ENCODE measurements at regions not wholly inside any gene's neighbourhood (a gene's known extent, or its start where the extent isn't known, plus 50 kb on each side); places are given as distances from the start of the nearest gene placed in this dataset.
"Not testable (repeated sequence)": the region's sequence is repeated elsewhere in the genome, so short reads cannot be mapped to it uniquely, and the experiment has no call there.

GRCh38 chr15:53225781-53226180 is 435.6 kb upstream of the ONECUT1 start:
- DNase-seq (ENCODE audit: low spot score) = no peak
- intact Hi-C loops (cut with DNase I) = no loop called here

DNA sequence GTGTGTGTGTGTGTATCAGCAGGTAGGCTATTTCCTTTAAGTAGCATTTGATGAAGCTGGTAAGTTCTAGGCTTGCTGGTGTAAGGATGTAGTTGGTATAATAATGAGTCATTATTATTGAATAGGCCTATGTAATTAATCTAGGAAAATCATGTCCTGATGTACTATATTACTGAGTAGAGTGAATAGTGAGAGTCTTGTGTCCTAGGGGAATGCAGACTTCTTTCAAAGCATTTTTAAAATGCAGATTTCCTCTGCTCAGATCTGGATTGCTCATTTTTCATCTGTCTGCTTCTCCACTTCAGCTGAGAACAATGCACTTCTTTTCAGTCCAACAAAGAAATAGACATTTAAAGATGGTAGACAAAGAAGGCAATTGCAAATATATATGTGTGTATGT is 434.2 kb upstream of the ONECUT1 start:
- intact Hi-C loops (cut with DNase I) = no loop called here
- no peak for DNase-seq (ENCODE audit: low spot score)

DNA sequence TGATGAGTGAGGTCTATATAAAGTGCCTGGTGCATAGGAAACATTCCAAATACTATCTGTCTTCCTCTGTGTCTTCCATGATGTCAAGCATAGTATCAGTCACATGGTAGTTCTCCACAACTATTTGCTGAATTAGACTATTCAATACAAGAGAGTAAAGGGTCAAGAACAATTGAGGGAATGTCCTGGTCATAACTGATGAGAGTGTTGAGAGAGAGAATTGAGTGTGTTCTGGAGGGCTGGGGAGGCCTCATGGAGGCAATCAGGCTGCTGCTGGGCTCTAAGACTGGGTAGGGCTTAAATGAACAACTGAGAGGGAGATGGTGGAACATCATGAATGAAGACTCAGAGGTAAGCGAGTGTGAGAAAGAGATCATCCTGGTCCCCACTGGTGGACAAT is 433.7 kb upstream of the ONECUT1 start:
- intact Hi-C loops (cut with DNase I) = no loop called here
- no peak for DNase-seq (ENCODE audit: low spot score)

- DNase-seq (ENCODE audit: low spot score) = no peak
- intact Hi-C loops (cut with DNase I) = no loop called here
Observed at GRCh38 chr15:53218666-53219580, 428.8 kb upstream of the ONECUT1 start.

- intact Hi-C loops (cut with DNase I) = no loop called here
- no peak for DNase-seq (ENCODE audit: low spot score)
Observed at GRCh38 chr15:53216036-53216435, 425.9 kb upstream of the ONECUT1 start.

GRCh38 chr15:53213336-53213735 is 423.2 kb upstream of the ONECUT1 start:
- DNase-seq (ENCODE audit: low spot score) = no peak
- intact Hi-C loops (cut with DNase I) = no loop called here

DNA sequence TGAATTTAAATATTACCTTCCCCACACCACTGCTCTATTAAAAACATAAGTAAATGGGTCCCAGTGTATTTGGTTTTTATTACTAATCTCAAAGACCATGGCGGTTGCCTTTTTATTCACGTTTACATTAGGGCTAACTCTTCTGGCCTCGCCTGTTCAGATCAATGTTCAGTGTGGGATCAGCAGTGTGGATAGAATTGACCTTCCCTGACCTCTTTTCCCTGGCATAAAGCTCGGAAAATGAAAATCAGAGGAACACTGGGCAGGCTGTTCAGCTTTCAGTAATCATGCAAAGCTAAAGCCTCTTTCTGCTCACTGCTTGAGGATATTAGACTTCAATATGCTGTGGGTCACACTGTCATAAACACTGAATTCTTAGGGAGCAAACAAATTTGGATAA is 422.6 kb upstream of the ONECUT1 start:
- DNase-seq (ENCODE audit: low spot score) = no peak
- intact Hi-C loops (cut with DNase I) = no loop called here

- no peak for DNase-seq (ENCODE audit: low spot score)
- intact Hi-C loops (cut with DNase I) = no loop called here
Observed at GRCh38 chr15:53210653-53211052, 420.5 kb upstream of the ONECUT1 start.

- intact Hi-C loops (cut with DNase I) = no loop called here
- DNase-seq (ENCODE audit: low spot score) = no peak
Observed at GRCh38 chr15:53209396-53210042, 419.4 kb upstream of the ONECUT1 start.

- intact Hi-C loops (cut with DNase I) = no loop called here
- no peak for DNase-seq (ENCODE audit: low spot score)
Observed at GRCh38 chr15:53208751-53209150, 418.6 kb upstream of the ONECUT1 start.

GRCh38 chr15:53203454-53203853 is 413.3 kb upstream of the ONECUT1 start:
- intact Hi-C loops (cut with DNase I) = no loop called here
- DNase-seq (ENCODE audit: low spot score) = no peak

GRCh38 chr15:53202876-53203275 is 412.7 kb upstream of the ONECUT1 start:
- intact Hi-C loops (cut with DNase I) = no loop called here
- no peak for DNase-seq (ENCODE audit: low spot score)

DNA sequence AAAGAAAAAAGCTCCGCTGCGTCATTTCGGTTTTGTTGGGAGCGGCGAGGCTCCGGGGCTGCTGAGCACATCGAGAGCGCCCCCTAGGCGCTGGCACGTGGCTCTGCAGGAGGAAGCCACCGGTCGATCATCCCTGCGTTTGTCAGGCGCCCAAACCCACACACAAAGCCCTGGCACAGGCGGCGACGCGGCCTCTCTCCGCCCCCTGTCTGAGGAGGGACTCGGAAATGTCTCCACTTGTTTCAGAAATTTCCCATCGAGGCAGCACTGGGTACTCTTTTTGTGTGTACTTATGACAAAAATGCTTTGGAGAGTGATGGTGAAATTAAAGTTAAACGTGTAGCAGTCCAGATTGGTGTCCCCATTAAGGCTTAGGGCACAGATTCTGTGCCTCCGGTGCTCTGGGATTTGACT is 407.3 kb upstream of the ONECUT1 start:
- no peak for DNase-seq (ENCODE audit: low spot score)
- intact Hi-C loops (cut with DNase I) = loop anchor here (10.0 kb wide), 1 partner anchor 413 kb away; no protein-coding TSS in a partner anchor

- DNase-seq (ENCODE audit: low spot score) = no peak
- intact Hi-C loops (cut with DNase I) = loop anchor here (10.0 kb wide), 1 partner anchor 412 kb away; no protein-coding TSS in a partner anchor
Observed at GRCh38 chr15:53196788-53197187, 406.7 kb upstream of the ONECUT1 start.

DNA sequence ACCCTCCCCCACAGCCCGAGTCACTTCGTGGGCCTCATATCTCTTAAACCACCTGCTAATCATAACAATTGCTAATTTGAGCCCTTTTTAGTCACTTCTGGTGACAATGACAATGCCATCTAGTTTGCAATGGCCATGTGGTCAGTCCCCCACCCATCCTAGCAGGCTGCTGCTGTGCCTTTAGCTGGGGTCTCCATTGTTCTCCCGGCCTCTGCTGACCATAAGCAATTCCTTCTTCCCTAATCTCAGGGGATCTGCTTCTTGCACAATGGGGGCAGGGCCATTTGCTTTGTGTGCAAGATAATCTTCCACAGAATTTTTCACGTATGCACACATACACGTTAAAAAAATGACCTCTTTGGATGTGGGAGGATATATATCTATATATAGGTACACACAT is 406.1 kb upstream of the ONECUT1 start:
- DNase-seq (ENCODE audit: low spot score) = no peak
- intact Hi-C loops (cut with DNase I) = loop anchor here (10.0 kb wide), 1 partner anchor 411 kb away; no protein-coding TSS in a partner anchor

DNA sequence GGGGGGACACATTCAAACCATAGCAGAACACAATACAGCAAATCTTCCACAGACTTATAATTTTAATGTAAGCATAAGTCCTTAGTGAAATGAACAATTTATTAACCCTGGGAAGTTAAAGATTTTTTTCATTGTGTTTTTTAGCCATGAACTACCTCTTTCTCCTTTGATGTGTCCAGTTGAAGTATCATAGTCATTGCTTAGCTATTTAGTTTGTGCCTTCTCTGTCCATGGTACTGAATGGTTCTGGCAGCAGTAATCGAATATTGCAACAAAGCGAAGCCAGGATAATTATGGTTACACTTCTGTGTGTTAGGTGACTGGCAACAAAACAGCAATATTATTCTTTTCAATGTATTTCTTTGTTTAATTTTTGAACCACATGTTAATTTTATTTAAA is 403.0 kb upstream of the ONECUT1 start:
- DNase-seq (ENCODE audit: low spot score) = no peak
- intact Hi-C loops (cut with DNase I) = loop anchor here (10.0 kb wide), 1 partner anchor 408 kb away; no protein-coding TSS in a partner anchor

DNA sequence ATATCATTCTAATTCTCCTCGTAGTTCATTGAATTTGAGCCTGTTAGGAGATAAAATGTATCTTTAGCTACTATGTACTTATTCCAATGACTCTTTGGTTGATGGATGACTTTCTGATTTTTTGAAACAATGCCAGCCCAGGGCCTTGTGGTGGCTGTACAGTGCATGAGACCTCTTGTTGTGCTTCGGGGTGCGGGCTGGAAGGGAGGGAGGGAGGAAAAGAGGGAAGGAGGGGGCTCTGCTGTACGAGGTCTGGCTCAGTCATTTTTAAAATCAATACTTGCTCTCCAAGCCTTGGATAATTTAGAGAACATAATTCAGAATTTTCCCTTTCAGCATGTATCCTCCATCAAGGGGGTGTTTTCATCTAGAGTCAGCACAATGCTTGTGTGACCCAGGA is 399.7 kb upstream of the ONECUT1 start:
- intact Hi-C loops (cut with DNase I) = loop anchor here (10.0 kb wide), 1 partner anchor 405 kb away; no protein-coding TSS in a partner anchor
- DNase-seq (ENCODE audit: low spot score) = no peak

DNA sequence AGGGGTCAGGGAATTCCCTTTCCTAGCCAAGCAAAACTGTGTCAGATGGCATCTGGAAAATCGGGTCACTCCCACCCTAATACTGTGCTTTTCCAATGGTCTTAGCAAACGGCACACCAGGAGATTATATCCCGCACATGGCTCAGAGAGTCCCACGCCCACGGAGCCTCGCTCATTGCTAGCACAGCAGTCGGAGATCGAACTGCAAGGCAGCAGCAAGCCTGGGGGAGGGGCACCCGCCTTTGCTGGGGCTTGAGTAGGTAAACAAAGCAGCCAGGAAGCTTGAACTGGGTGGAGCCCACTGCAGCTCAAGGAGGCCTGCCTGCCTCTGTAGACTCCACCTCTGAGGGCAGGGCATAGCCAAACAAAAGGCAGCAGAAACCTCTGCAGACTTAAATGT is 393.3 kb upstream of the ONECUT1 start:
- DNase-seq (ENCODE audit: low spot score); intact Hi-C loops (cut with DNase I): not testable (repeated sequence)

DNA sequence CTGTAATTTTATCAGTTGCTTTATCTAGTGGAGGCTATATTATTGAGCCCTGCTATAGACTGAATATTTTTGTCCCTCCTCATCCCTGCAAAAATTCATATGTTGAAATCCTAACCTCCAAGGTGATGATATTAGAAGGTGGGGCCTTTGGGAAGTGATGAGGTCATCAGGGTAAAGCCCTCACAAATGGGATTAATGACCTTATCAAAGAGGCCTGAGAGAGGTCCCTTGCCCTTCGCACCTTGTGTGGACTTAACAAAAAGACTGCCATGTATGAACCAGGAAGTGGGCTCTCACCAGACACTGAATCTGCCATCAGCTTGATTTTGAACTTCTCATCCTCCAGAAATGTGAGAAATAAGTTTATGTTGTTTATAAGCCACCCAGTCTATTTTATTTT is 381.4 kb upstream of the ONECUT1 start:
- DNase-seq (ENCODE audit: low spot score) = no peak
- intact Hi-C loops (cut with DNase I) = no loop called here

GRCh38 chr15:53166684-53167201 is 376.6 kb upstream of the ONECUT1 start:
- intact Hi-C loops (cut with DNase I) = no loop called here
- DNase-seq (ENCODE audit: low spot score) = no peak
